Panc1 (cell line): ENCODE measurements at regions not wholly inside any gene's neighbourhood (a gene's known extent, or its start where the extent isn't known, plus 50 kb on each side); places are given as distances from the start of the nearest gene placed in this dataset.

Source experiments
- ATAC-seq: fragments of 200-7000 bp; cut with Tn5 transposase; 2 replicates; pipeline ENCODE4 v1.9.1; 2020; ENCODE audit warnings: mild to moderate bottlenecking, moderate library complexity
- BruUV-seq: library from RNA; stranded (reverse); fragments of 400-500 nt; replicated peaks from 2 replicates; lab custom pipeline; 2021; lab: Mats Ljungman, UMichigan
- CTCF ChIA-PET: fragments of 300-600 bp; sonication (Branson Sonifier 250); formaldehyde crosslinking; loops from one replicate; lab custom pipeline; 2022; ENCODE audit warnings: antibody characterized with exemption; lab: Charles Lee
- POLR2A ChIA-PET: fragments of 300-600 bp; sonication (Branson Sonifier 250); formaldehyde crosslinking; loops from one replicate; lab custom pipeline; 2022; ENCODE audit warnings: antibody characterized with exemption; lab: Charles Lee
- DNase-seq: peaks from one replicate; pipeline ENCODE4 v3.0.0-alpha.2; 2010; ENCODE audit warnings: low read depth, low spot score
- H3K27ac ChIP-seq: 2 replicates; pipeline ENCODE4 v1.5.1; 2011; ENCODE audit warnings: mild to moderate bottlenecking, low read length, inconsistent platforms
- H3K27me3 ChIP-seq: fragments of 200-500 bp; sonication (Bioruptor generic); 2 replicates; pipeline ENCODE4 v1.6.0; 2014; ENCODE audit warnings: low read length, inconsistent platforms; ENCODE audit not compliant: control insufficient read depth, insufficient read depth
- H3K36me3 ChIP-seq: fragments of 200-500 bp; sonication (Bioruptor generic); 2 replicates; pipeline ENCODE4 v1.5.1; 2014; ENCODE audit warnings: inconsistent platforms, mild to moderate bottlenecking, low read length, moderate library complexity; ENCODE audit not compliant: control insufficient read depth, insufficient read depth
- H3K4me1 ChIP-seq: 2 replicates; pipeline ENCODE4 v1.5.1; 2011; ENCODE audit warnings: inconsistent platforms, mild to moderate bottlenecking, low read length, moderate library complexity; ENCODE audit not compliant: control insufficient read depth, insufficient read depth
- H3K4me3 ChIP-seq, 2 experiments: 2 replicates each; pipeline ENCODE4 v1.5.1; 2011 to 2012; ENCODE audit warnings: low read depth in 2 of 2, low read length in 2 of 2, mild to moderate bottlenecking in 2 of 2, inconsistent platforms in 1 of 2, moderate library complexity in 1 of 2
- H3K9me3 ChIP-seq: fragments of 200-500 bp; sonication (Bioruptor generic); 2 replicates; pipeline ENCODE4 v1.5.1; 2014; ENCODE audit warnings: low read depth, mild to moderate bottlenecking, inconsistent platforms, low read length, moderate library complexity; ENCODE audit not compliant: control insufficient read depth, insufficient read depth
- CTCF ChIP-seq: fragments of 450-650 bp; IDR thresholded peaks from 2 replicates; pipeline ENCODE4 v1.5.1; 2017; ENCODE audit warnings: mild to moderate bottlenecking
- POLR2AphosphoS5 ChIP-seq: IDR thresholded peaks from 2 replicates; pipeline ENCODE4 v1.6.1; 2012; ENCODE audit warnings: mild to moderate bottlenecking, low read depth, low read length, moderate library complexity
- REST ChIP-seq, 2 experiments: IDR thresholded peaks; 2 replicates each; pipeline ENCODE4 v1.6.1; 2011 to 2012; ENCODE audit warnings: low read depth in 2 of 2, control low read depth in 1 of 2, low read length in 1 of 2, mild to moderate bottlenecking in 1 of 2, moderate library complexity in 1 of 2; ENCODE audit not compliant: insufficient read depth in 1 of 2
- SIN3A ChIP-seq: IDR thresholded peaks from 2 replicates; pipeline ENCODE4 v1.6.1; 2012; ENCODE audit warnings: low read depth, mild to moderate bottlenecking, low read length, moderate library complexity, borderline replicate concordance; ENCODE audit not compliant: insufficient read depth
- TCF7L2 ChIP-seq: IDR thresholded peaks from 2 replicates; pipeline ENCODE4 v1.6.1; 2011; ENCODE audit warnings: mild to moderate bottlenecking, low read depth, low read length, inconsistent platforms
- in situ Hi-C: cut with HindIII; loops from 2 replicates; pipeline ENCODE4 v1.10.0; 2016; ENCODE audit warnings: low sequenced_read_pairs, low pct_unique_long_range_greater_than_20kb
- intact Hi-C: fragments of 100-400 bp; cut with micrococcal nuclease; formaldehyde crosslinking; loops from one replicate; pipeline ENCODE4 v1.10.0; 2022; ENCODE audit not compliant: unreplicated experiment

- TF ChIP-seq CTCF (no peak), SIN3A (no peak), TCF7L2 (no peak)
- no peaks in the 10 kb centered on the region for H3K4me1 ChIP-seq
- no peak overlapping the region for H3K4me3 ChIP-seq
- no peaks in the 10 kb centered on the region for H3K9me3 ChIP-seq
- POLR2A ChIA-PET = no interaction called here
- no TSS peak for BruUV-seq
- no peak overlapping the region for H3K27ac ChIP-seq
- intact Hi-C loops (no loop called here), in situ Hi-C loops (no loop called here)
- no peaks in the 10 kb centered on the region for H3K27me3 ChIP-seq
- ATAC-seq (no peak), DNase-seq (no peak)
- CTCF ChIA-PET = no interaction called here
- no peaks in the 10 kb centered on the region for H3K36me3 ChIP-seq
These were observed 578.7 kb upstream of the USP24 start for GRCh38 chr1:55793856-55794255.

- TF ChIP-seq POLR2AphosphoS5 (no peak), REST (IDR thresholded peaks at IDR 0.05; ENCODE audit: insufficient read depth in 1 of 2, low read depth in 2 of 2, low read length in 1 of 2) (no peak), CTCF (no peak), TCF7L2 (no peak), SIN3A (no peak)
- no peak for ATAC-seq
- CTCF ChIA-PET = no interaction called here
- no peak overlapping the region for H3K4me3 ChIP-seq
- DNase-seq = no peak
- intact Hi-C loops (no loop called here), in situ Hi-C loops (no loop called here)
- H3K4me1 ChIP-seq = no peaks in the 10 kb centered on the region
- no peaks in the 10 kb centered on the region for H3K36me3 ChIP-seq
- H3K27me3 ChIP-seq = no peaks in the 10 kb centered on the region
- BruUV-seq = no TSS peak
- H3K9me3 ChIP-seq = no peaks in the 10 kb centered on the region
- H3K27ac ChIP-seq = no peak overlapping the region
- POLR2A ChIA-PET = no interaction called here
These were observed 577.7 kb upstream of the USP24 start for GRCh38 chr1:55792870-55793269.

GRCh38 chr1:55789466-55789865, 574.3 kb upstream of the USP24 start:
- no peaks in the 10 kb centered on the region for H3K4me1 ChIP-seq
- no peak for TF ChIP-seq POLR2AphosphoS5
- TF ChIP-seq REST (IDR thresholded peaks at IDR 0.05; ENCODE audit: insufficient read depth in 1 of 2, low read depth in 2 of 2, low read length in 1 of 2) = no peak
- TF ChIP-seq SIN3A = no peak
- intact Hi-C loops = no loop called here
- H3K36me3 ChIP-seq = no peaks in the 10 kb centered on the region
- ChIA-PET POLR2A (no interaction called here), CTCF (no interaction called here)
- no peak overlapping the region for H3K4me3 ChIP-seq
- no TSS peak for BruUV-seq
- in situ Hi-C loops = no loop called here
- ATAC-seq (no peak), DNase-seq (no peak)
- H3K27ac ChIP-seq = no peak overlapping the region
- no peaks in the 10 kb centered on the region for H3K9me3 ChIP-seq
- H3K27me3 ChIP-seq = no peaks in the 10 kb centered on the region
